IPS-18a (cell line): ENCODE measurements at regions not wholly inside any gene's neighbourhood (a gene's known extent, or its start where the extent isn't known, plus 50 kb on each side); places are given as distances from the start of the nearest gene placed in this dataset.

Source experiments
- H3K27ac ChIP-seq: one replicate; pipeline ENCODE4 v1.5.1; 2013; ENCODE audit warnings: low read length
- H3K27me3 ChIP-seq: one replicate; pipeline ENCODE4 v1.6.1; 2013; ENCODE audit warnings: mild to moderate bottlenecking, low read length; ENCODE audit not compliant: control insufficient read depth, insufficient read depth
- H3K36me3 ChIP-seq: one replicate; pipeline ENCODE4 v1.6.1; 2013; ENCODE audit warnings: low read depth, low read length; ENCODE audit not compliant: control insufficient read depth
- H3K4me1 ChIP-seq: one replicate; pipeline ENCODE4 v1.6.1; 2013; ENCODE audit warnings: low read depth, low read length; ENCODE audit not compliant: control insufficient read depth
- H3K4me3 ChIP-seq: one replicate; pipeline ENCODE4 v1.5.1; 2013; ENCODE audit warnings: low read length
- H3K9ac ChIP-seq: one replicate; pipeline ENCODE4 v1.6.1; 2013; ENCODE audit warnings: mild to moderate bottlenecking, low read length, moderate library complexity
- H3K9me3 ChIP-seq: one replicate; pipeline ENCODE4 v1.6.1; 2013; ENCODE audit warnings: low read depth, low read length; ENCODE audit not compliant: control insufficient read depth

DNA sequence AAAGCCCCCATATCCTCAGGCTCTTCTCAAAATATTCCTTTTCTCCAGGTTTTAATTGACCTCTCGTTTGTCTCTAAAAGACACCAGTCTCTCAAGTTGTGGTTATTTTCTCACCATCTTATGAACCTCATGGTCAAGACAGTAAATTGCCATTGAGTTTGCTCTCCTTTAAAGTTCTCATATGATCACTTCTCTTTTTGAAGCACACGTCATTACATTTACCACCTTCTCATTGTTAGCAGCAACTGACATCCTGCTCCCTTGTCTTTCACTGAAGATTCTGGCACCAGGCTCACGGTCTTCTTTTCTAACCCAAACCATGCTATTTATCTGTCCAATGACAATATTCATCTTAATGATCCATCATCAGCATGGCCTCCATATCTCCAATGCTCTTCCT is 324.2 kb downstream of the TMA16 start:
- Histone ChIP-seq H3K9me3 (no peaks in the 10 kb centered on the region), H3K4me1 (no peaks in the 10 kb centered on the region), H3K9ac (no peak overlapping the region), H3K27ac (no peak overlapping the region), H3K4me3 (no peak overlapping the region), H3K27me3 (no peaks in the 10 kb centered on the region), H3K36me3 (no peaks in the 10 kb centered on the region)

DNA sequence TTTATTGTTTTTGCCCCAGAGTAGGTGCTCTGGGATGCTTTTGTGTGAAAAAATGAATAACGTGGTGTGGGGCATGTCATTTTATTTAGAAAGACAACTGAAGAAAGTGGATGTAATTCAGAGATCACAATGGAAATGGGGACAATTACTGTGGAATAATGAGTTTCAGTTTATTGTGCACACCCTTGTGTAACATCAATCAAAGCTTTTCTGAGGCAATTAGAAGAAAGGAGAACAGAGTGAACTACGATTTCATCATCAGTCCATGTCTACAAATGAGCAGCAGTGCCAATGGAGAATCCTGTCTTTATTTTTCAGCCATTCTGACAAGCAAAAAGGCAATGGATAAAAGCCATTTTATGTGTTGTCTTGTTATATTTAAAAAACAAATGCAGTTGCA is 339.2 kb downstream of the TMA16 start:
- Histone ChIP-seq H3K4me3 (no peak overlapping the region), H3K27me3 (no peaks in the 10 kb centered on the region), H3K9me3 (no peaks in the 10 kb centered on the region), H3K27ac (no peak overlapping the region), H3K36me3 (no peaks in the 10 kb centered on the region), H3K9ac (no peak overlapping the region), H3K4me1 (no peaks in the 10 kb centered on the region)

DNA sequence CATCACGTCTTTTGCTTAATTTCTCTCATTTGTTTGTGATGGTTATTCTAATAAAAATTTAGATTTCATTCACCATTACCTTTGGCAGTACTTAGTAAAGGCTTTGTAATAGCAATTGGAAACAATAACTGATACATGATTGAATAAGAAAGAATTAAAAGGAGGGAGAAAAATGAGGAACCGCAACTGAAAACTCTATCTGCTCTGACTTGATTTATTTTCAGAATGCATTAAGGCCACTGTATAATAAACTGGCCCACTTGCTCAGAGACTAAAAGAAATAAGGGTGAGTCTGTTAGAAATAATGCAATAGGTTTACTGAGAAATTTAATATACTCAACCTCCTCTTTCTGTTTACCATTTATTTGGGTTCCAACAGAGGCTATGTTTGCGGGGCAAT is 351.5 kb downstream of the TMA16 start:
- Histone ChIP-seq H3K36me3 (no peaks in the 10 kb centered on the region), H3K9me3 (no peaks in the 10 kb centered on the region), H3K4me3 (no peak overlapping the region), H3K27ac (no peak overlapping the region), H3K27me3 (no peaks in the 10 kb centered on the region), H3K4me1 (no peaks in the 10 kb centered on the region), H3K9ac (no peak overlapping the region)

DNA sequence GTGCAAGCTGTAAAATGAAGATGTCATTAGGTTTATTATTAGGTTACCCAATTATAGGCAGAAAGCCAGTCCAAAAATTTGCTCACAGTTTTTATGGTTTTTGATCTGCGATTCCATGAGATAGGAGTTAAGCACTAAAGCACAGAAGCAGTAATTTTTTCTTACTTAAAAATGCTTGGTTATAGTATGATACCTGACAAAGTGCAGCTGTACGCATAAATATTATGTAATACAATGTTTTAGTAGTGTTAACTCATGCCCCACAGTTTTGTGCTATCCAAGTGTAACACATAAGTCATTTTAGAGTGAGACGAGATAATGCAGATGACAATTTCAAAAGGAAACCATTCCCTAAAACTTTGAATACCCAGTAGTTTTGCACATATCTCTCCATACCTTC is 357.8 kb downstream of the TMA16 start:
- Histone ChIP-seq H3K4me1 (no peaks in the 10 kb centered on the region), H3K27me3 (no peaks in the 10 kb centered on the region), H3K27ac (no peak overlapping the region), H3K4me3 (no peak overlapping the region), H3K36me3 (no peaks in the 10 kb centered on the region), H3K9me3 (no peaks in the 10 kb centered on the region), H3K9ac (no peak overlapping the region)

DNA sequence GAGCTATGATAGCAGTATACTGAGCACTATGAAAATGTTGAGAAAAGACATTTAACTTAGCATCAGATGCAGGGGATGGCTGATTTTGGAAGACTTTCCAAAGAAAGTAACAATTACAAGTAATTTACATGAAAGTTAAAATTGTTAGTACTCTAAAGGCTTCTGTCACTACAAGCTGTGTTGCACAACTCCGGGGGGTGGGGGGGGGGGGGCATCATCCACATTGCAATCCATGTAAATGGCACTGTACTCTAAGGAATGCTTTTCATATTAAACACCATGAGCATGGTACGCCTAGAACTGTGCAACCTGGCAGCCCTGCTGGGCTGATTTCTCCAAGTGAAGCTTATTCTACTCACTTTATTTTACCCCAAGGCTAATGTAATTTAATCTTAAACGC is 363.4 kb downstream of the TMA16 start:
- H3K9ac ChIP-seq, result no peak overlapping the region
- peaks cover 7% of the 10 kb centered on the region for H3K4me1 ChIP-seq
- no peak overlapping the region for H3K4me3 ChIP-seq
- no peaks in the 10 kb centered on the region for H3K9me3 ChIP-seq
- no peaks in the 10 kb centered on the region for H3K36me3 ChIP-seq
- H3K27me3 ChIP-seq, result no peaks in the 10 kb centered on the region
- no peak overlapping the region for H3K27ac ChIP-seq

DNA sequence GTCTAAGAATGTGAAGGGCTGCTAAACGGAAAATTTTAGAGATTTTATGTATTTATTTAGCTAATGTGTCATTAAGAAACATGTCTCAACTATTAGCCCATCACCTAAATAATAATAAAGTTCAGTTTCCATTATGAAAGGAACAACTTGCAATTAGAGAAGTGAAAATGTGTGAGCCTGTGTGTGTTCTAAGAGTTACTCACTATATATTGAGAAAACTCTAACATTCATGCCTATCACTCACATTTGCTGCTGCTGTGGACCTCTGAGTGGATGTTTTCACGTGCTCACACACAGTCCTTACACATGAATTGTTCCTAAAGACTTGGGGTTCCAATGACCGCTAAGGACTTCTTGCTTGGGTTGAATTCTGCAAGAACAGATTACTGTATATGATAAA is 364.0 kb downstream of the TMA16 start:
- H3K4me1 ChIP-seq, result peaks cover 7% of the 10 kb centered on the region
- H3K4me3 ChIP-seq, result no peak overlapping the region
- no peak overlapping the region for H3K9ac ChIP-seq
- H3K36me3 ChIP-seq, result no peaks in the 10 kb centered on the region
- no peaks in the 10 kb centered on the region for H3K9me3 ChIP-seq
- H3K27me3 ChIP-seq, result no peaks in the 10 kb centered on the region
- no peak overlapping the region for H3K27ac ChIP-seq

DNA sequence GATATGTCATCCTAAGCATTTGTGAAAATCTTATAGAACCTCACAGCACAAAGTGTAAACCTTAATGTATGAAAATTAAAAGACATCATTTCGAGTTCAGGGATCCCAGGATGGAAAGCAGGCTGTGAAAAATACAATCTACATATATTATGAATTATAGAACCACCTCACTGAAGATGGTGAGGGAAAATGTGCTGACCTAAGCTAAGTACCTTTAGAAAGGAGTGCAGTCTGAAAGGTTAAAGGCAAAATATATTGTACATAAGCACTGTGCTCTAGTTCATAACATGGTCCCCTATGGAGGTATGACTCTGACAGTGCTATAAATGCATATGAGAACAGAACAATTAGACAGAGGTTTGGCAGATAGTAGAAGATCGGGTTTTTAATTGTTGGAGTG is 368.6 kb downstream of the TMA16 start:
- Histone ChIP-seq H3K9me3 (no peaks in the 10 kb centered on the region), H3K9ac (no peak overlapping the region), H3K27ac (no peak overlapping the region), H3K36me3 (no peaks in the 10 kb centered on the region), H3K4me1 (peaks cover 2% of the 10 kb centered on the region), H3K27me3 (no peaks in the 10 kb centered on the region), H3K4me3 (no peak overlapping the region)

DNA sequence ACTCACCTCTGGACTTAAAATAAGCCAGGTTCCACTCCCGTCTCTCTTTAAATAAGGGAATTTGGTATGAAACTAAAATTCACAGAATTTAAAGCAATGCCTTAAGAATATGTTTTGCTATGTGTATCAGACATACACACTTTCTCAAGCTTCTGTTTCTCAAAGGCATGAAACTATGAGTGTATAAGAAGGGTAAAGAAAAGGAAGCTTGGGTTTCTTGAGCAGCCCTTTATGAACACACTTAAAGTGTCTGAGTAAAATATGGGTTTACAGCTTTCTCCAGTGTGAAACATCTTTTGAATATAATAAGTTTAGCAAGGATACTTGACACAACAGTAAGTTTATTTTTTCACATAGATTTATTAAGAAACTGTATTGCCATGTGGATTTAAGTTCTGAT is 370.5 kb downstream of the TMA16 start:
- H3K36me3 ChIP-seq, result no peaks in the 10 kb centered on the region
- H3K4me3 ChIP-seq, result no peak overlapping the region
- no peaks in the 10 kb centered on the region for H3K9me3 ChIP-seq
- no peaks in the 10 kb centered on the region for H3K4me1 ChIP-seq
- H3K27me3 ChIP-seq, result no peaks in the 10 kb centered on the region
- no peak overlapping the region for H3K27ac ChIP-seq
- H3K9ac ChIP-seq, result no peak overlapping the region

DNA sequence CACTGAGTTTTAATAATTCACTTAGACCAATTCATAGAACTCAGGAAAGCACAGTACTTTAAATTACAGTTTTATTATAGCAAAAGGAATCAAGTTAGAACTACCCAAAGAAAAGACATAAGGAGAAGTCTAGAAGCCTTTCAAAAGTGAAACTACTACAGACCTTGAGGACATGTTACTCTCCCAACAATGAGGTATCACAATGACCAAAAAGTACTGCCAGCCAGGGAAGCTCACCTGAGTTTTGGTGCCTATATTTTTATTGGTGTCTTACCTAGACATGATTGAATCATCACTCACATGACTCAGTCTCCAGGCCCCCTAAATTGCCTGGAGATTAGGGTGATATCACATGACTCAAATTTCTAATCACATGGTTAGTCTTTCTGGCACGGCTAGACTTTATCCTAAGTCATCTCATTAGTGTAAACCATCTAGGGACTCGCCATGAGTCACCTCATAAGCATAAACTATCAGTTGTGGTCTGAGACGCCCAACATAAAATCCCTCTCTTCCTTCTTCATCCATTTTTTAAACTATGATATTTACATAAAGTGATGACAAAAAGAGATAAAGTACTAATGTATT is 372.3 kb downstream of the TMA16 start:
- H3K27ac ChIP-seq, result no peak overlapping the region
- H3K4me3 ChIP-seq, result no peak overlapping the region
- H3K9ac ChIP-seq, result no peak overlapping the region
- H3K4me1 ChIP-seq, result no peaks in the 10 kb centered on the region
- H3K36me3 ChIP-seq, result no peaks in the 10 kb centered on the region
- H3K9me3 ChIP-seq, result no peaks in the 10 kb centered on the region
- H3K27me3 ChIP-seq, result no peaks in the 10 kb centered on the region

DNA sequence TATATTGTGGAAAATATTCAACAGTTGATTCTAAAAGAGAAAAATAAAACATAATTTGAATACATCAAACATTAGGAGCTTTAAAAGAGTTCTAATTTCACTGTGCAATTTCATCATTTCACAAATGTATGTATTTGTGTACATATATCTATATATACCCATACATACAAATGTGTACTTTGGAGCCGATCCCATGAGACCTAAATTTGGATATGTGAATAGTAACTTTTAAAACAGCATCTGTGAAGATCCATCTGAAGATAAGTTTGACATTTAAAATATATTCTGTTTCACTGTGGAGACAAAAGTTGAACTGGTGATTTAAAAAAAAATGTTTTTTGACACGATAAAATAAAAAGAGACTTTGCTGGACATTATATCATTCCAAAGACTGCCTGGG is 374.0 kb downstream of the TMA16 start:
- Histone ChIP-seq H3K9me3 (no peaks in the 10 kb centered on the region), H3K4me3 (no peak overlapping the region), H3K27ac (no peak overlapping the region), H3K36me3 (no peaks in the 10 kb centered on the region), H3K27me3 (no peaks in the 10 kb centered on the region), H3K4me1 (no peaks in the 10 kb centered on the region), H3K9ac (no peak overlapping the region)

DNA sequence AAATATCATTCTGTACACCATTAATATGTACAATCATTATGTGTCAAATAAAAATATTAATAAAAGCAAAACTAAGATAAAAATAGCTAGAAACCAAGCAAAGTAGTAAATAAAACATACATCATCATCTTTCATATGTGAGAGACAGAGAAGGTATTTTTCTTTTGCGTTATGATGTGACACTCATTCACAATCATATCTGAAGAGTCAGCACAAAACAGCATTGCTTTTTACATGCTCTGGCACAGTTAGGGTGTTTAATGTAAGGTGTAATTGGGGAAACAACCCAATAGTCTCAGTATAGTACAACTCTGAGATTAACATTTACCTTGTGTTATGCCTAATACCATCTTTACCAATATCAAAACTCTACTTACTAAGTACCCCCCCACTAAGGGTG is 376.6 kb downstream of the TMA16 start:
- H3K27ac ChIP-seq, result no peak overlapping the region
- H3K9me3 ChIP-seq, result no peaks in the 10 kb centered on the region
- H3K9ac ChIP-seq, result no peak overlapping the region
- no peaks in the 10 kb centered on the region for H3K36me3 ChIP-seq
- H3K27me3 ChIP-seq, result no peaks in the 10 kb centered on the region
- no peak overlapping the region for H3K4me3 ChIP-seq
- H3K4me1 ChIP-seq, result no peaks in the 10 kb centered on the region

DNA sequence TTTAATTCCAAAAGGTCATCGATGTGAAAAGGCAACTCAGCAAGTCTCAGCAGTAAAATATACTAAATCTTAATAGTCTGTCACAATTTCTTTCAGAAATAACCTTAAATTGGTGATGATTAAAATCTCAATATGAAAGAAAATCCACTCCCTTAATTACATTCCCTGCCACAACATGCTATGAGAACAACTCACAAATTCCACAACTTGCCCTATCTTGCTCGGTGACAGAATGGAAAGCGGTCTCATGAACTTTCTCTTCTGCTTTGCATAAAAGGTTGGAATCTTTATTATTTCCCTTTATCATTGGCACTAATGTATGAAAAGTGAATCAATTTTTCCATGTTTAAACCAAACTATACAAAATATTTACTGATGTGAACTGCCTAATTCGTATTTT is 380.8 kb downstream of the TMA16 start:
- no peak overlapping the region for H3K27ac ChIP-seq
- H3K4me1 ChIP-seq, result no peaks in the 10 kb centered on the region
- no peaks in the 10 kb centered on the region for H3K9me3 ChIP-seq
- no peak overlapping the region for H3K4me3 ChIP-seq
- H3K36me3 ChIP-seq, result no peaks in the 10 kb centered on the region
- H3K27me3 ChIP-seq, result no peaks in the 10 kb centered on the region
- H3K9ac ChIP-seq, result no peak overlapping the region
